GM21447 (cell line): ENCODE measurements at regions not wholly inside any gene's neighbourhood (a gene's known extent, or its start where the extent isn't known, plus 50 kb on each side); places are given as distances from the start of the nearest gene placed in this dataset.

Experiments used
- ATAC-seq: cut with Tn5 transposase; IDR thresholded peaks from one replicate; pipeline ENCODE4 v1.9.1; 2021; ENCODE audit not compliant: unreplicated experiment

DNA sequence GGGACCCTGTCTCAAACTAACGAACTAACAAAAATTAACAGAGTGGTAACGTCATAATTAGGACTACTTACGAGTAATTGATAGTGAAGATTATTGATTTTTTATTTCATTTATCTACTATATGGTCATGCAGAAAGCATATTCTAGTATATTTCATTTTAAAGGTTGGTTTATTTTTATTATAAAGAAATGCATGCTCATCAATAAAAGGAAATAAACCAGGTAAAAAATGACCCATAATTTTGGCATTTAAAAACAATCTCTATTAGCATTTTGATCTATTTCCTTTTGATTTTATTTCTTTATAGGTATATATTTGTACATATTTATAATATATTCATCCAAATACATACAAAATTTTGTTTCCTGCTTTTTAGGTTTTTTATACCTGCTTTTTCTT is 401.4 kb upstream of the ID4 start:
- ATAC-seq: no peak

DNA sequence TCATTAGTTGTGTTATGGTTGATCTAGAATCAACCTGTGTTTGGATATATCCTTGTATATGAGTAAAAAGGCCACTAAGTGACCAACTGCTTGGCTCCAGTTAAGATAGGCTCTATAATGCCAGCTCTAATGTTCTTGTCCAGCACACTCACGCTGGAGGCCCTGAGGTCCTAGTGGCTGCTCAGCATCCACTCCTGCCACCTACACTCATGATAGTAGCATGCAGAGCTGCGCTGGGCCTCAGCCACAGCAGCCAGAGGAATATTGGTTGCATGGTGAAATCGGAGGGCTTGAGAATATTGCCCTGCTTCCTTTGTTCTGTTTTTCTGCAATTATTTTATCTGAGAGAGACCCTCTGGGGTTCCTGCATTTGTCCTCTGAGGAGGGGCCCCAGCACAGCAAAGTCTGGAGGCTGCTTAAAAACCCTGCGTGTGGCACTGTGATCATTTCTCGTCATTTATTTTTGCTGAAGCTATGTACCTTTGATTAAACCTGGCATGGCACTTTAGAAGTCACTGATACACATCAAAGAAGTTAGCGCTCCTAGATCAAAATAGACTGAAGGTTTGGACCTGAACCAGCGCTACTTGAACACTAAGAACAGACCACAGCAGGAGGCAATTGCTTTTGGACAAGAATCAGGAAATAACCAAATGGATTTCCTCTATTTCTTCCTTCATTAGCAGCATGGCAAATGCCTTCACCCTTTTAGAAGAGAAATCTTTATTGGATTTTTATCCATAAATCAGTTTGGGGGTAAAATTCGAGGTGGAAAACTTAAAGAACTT is 398.4 kb upstream of the ID4 start:
- ATAC-seq: no peak

DNA sequence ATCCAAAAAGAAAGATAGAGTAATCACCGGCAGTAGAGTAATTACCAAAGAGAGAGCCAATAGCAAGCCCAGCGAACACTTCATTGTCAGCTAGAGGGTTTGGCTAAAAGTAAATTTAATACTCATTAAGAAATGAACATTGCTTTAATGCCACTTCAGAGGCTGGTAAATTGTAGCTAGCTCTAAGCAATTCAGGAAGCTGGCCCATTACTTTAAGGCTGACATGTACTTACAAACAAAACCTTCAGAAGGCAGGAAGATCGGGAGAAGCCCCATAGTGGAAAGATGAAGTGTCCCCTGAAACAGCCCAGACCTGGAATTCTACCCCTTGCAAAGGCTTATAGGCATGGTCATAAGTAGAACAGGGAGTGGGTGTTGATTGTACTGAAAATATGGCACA is 396.6 kb upstream of the ID4 start:
- ATAC-seq: no peak

DNA sequence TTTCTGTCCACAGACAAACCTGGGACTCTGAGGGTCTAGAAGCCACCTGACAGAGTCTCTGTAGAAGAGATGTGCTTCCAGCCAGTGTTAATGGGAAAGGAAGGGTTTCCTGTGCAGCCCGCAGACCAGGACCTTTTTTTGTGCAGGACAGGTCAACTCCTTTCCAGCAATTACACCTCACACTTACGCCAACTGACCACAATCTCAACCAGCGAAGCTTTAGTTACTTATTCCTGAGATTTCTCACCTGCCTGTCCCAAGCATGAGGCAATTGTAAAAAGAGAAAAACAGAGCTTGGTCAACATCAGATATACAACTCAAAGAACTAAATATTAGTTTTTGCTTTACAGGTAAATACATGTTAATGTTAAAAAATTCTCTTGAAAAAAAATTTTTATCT is 393.8 kb upstream of the ID4 start:
- ATAC-seq: no peak

DNA sequence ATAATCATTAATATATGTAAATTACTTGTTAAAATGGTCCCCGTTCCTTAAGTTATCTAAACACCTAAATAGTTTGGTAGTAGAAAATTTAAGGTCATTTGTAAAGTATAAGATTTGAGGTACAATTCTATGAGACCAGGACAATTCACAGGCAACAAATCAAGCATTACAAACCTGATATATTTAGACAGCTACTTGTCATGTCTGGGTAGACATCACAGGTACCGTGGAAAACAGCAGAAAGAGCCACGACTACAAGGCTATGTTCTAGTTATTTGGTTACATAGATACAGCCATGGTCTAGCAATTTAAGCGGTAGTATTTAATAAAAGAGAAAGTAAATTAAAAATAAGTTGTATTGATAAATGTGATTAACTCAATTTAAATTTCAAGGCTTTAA is 393.1 kb upstream of the ID4 start:
- no peak for ATAC-seq

DNA sequence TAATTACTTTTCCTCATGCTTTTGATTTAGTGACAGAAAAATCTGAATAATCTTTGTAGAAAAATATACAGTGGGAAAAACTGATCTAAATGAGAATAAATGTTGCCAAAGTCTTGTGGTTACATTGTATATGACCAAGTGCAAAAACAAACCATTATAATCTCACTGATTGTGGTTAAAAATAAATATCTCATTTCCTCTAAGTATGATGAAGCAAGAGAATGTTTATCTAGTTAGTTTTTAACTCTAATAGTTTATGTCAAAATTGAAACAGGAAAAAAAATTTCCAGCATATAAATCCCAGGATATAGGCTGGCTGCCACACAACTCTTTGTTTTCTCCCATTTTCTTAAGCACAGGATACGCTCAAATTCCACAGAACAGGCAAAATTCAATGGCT is 392.7 kb upstream of the ID4 start:
- no peak for ATAC-seq

DNA sequence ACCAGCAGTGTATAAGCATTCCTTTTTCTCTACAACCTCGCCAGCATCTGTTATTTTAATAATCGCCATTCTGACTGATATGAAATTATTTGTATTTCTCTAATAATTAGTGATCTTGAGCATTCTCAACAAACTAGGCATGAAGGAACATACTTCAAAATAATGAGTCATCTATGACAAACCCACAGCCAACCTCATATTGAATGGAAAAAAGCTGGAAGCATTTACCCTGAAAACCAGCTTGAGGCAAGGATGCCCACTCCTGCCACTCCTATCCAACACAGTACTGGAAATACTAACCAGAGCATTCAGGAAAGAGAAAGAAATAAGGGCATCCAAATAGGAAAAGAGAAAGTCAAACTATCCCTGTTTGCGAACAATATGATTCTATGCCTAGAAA is 390.6 kb upstream of the ID4 start:
- no peak for ATAC-seq

DNA sequence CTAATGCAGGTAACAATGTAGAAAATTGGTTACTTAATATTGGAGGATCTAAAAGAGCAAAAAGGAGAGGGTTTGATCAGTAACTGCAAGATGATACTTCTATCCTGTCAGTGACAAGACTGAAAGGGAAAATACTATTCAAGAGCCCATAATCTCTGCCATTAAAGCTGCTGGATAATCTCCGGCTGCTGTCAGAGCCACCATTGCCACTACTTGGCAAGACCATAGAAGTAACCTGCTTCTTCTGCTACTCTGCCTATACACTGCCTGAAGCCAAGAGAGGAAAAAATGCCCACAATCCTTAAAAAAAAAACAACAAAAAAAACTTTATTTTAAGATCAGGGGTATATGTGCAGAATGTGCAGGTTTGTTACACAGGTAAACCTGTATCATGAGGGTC is 386.5 kb upstream of the ID4 start:
- ATAC-seq: no peak

DNA sequence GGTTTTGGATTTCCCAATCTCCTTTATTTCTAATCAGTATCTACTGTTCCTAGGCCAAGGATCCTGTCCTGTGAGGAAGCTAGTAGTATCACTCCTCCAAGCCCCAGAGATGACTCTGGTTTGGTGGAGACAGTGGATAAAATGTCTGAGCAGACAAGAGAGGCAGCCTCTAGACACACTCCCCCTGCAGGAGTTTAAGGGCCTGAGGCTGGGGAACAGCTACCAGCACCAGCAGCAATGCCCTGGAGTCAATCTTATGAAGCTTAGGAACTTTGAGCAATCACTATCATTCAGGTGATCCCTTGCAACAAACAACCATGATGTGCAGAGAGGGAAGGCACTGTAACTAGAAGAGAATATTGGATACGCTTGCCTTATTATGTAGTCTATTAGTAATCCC is 384.7 kb upstream of the ID4 start:
- no peak for ATAC-seq

DNA sequence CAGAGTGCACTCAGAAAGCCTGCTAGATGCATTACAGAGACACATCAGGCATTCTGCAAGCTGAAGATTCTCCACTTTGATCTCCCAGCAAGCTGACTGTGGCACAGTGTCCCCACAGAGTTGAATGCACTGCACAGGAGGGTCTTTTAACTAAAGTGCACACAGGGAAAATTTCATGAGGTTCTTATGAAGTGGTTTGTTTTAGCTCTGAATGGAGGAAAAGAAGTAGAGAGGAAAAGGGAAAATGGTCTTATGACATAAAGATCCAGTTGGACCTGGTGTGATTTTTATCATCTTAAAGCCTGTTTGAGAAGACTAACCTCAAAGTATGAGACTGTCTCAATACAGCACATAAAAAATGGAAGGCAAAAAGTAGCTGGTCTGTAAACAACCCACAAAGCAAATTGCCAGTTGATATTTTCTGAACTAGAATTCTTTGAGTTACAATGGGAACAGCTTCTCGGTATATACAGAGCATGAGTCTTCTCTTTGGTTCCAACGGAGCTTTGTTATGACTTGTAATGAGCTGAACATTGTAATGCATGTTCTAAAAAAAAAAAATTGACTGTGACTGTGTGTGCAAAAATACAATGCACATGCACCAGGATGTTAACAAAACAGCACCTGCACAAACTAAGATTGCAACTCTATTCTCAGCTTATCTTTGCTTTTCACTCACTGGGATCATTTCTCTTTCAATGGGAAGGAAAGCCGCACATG is 383.0 kb upstream of the ID4 start:
- ATAC-seq: no peak

DNA sequence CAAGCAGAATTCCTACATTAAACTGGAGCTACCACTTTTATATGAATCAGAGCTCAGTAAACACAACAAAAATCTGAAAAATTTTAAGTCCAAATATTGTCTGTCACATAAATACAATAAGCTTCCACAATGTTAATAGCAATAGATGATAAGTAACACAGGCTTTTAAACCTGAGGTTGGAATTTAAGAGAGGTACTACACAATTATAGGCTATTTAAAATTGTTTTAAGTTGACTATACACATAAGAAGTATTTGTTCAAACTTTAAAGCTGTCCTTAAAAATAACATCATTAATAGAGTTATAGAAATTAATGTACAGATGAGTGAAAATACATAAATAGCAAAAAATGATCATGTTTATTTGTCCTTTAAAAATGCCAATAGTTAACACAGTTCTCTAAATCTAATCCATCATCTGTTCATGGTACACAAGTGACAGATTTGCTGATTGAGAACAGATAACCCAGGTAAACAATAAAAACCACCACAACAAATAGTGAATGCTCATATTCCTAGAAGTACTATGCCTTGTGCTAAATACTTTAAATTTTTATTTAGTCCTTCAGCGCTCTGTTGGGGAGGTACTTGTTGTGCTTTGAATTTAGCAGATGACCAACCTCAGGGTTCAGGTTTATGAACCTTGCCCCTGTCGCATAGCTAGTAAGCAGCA is 382.3 kb upstream of the ID4 start:
- no peak for ATAC-seq

DNA sequence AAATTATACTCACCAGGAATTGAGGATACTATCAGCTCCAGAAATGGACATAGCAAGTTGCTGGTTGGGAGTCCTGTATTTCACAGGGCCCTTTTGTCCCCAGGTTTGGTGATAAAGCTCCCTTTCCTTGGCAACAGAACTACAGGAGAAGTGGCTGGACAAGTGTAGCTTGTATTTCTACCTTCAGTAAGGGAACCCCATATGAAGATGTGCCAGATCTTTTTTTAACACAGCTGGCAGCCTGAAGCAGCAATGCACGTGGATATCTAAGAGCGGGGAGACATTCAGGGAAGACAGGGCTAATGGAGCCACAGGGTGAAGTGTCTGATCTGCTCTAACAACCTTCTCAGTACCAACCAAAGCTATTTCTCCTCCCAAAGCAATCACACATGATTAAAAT is 373.9 kb upstream of the ID4 start:
- no peak for ATAC-seq

DNA sequence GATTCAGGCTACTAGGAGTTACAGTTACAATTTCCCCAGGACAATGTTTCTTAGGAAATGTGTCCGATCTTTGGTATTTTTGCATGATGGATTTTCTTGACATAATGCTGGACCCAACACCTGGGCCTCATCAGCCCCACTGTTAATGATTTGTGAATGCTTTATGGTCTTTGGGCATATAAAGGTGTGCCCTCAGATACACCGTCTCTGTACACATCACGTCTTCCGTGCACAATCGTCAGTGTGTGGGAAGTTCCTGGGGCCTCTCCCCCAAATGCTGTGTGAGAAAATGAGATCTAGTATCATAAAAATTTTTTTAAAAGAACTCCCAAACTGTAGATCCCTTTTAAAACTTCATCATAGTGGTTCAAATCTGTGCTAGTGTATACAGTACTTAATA is 373.2 kb upstream of the ID4 start:
- ATAC-seq: no peak

DNA sequence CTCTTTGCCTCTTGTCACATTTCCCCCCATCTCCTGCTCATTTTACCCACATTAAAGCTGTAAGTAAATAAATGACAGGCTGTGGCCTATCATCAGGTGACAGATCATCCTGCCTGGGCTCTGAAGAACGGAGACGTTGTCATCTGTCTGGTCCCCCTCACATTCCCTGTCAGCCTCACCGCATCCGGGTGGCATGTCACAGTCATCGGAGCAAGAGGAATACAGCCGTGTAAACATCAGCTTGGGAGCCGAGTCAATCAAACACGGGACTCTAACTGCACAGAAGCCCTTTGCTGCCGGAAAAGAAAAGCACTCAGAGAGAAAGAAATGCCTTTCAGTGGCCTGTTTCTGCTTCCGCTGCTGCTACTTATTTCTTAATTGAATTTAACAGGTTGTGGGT is 371.9 kb upstream of the ID4 start:
- ATAC-seq: no peak

DNA sequence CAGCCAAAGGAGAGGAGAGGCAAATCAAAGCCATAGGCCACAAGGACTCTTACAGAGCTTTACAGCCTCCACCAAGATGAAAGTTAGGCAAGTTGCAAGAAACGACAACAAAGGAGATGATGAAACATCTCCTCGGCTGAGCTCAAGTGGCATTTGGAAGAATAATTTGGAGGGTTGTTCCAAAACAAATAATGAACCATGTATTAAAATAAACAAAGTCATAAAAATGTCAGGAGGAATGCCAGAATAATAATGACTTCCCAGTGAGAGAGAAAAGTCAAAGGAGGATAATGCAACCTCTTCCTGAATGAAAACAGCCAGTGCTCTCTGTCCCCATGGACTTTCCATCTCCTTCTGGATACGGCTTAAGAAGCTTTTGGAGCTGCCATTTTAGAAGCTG is 371.4 kb upstream of the ID4 start:
- ATAC-seq: no peak

DNA sequence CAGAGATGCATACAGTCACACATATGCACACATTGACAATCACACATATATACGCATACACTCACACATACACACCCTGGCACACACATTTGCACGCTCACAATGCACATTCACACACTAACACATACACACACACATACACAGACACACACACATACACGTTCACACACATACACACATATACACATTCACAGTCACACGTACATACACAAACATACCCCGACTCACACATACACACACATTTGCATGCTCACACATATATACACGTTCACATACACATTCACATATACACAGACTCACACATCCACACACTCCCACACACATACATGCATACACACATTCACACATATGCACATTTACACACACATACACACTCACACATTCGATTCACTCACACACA is 366.8 kb upstream of the ID4 start:
- ATAC-seq: no peak

DNA sequence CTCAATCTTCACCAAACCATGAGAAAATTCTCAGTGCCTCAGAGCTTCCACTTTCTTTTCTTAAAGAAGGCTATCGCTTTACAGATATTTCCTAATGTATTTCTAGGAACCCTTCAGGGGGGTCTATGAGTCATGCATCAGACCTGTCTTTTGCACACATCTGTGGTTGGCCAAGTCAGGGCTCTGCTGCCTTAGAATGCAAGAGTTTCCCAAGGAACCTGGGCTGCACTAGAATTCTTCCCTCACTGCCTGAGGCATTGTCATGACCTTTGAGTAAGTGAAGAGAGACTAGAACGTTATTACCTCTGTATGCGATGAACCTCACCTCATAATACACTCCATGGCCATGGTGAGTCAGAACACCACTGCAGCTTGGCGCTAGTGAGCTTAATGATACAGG is 365.0 kb upstream of the ID4 start:
- ATAC-seq: no peak

DNA sequence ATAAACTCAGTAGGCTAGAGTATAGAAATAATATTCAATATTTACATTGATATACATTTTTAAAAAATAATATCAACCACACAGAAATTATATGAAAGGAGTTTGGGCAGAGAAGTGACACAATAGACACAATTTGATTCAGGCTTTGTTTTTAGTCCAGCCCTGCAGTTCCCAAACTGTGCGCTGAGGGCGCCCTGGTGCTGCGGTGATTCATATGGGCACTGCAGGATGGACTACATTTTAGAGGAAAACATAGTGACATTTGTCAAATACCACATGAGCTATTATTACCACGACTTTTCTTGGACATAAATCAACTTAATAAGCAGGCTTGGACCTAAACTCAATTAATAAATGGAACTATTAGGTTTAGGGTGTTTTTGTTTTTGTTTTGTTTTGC is 364.3 kb upstream of the ID4 start:
- ATAC-seq: no peak

DNA sequence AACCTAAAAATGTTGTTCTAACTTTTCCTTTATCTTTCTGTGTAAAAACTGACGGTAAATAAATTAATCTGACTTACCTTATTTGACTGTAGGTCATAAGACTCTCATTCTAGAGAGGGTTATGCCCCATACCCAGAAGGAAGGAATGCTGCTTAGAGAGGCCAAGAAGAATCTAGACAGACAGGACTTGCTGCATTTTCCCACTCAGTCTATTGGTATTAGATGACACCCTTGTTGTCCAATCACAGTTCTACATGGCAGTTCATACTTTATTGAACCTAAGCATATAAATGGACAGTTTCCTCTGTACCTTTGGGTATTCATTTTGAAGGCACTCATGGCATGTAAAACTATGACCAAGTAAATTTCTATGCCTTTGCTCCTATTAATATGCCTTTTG is 359.6 kb upstream of the ID4 start:
- no peak for ATAC-seq

DNA sequence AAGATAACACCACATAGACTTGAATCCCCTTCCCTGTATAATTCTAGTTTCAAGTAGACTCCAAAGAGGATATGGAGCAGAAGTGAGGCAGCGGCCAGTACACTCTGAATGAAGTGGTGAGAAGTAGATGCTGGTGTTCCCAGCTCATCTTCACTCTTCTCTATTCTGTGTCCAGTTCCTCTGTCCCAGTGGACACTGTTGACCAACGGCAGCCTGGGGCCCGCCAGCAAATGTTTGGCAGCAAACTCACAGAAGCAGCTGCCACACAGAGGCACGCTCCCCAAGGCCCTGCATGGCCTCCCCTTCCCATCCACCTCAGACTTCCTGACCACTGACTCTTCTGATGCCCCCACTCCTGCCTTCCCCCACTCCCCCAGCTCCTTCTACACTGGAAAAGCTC is 358.9 kb upstream of the ID4 start:
- no peak for ATAC-seq

DNA sequence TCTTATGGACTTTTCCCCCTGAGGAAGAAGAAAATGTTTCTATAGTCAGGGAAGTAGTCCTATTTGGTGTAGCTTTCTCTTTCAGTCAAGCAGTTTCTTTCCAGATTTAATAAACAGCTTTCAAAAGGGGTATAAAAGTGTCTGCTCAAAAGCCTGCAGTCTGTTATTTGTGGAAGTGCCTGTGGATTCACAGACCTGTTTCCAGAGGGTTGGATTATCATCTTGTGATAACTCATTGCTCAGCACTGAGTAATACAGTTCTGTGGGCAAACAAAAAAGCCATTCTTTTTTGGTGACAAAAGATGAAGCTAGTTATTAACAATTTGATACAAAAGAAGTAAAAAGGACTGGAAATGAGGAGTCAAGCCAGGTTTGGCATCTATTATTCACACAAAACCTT is 358.2 kb upstream of the ID4 start:
- ATAC-seq: no peak

DNA sequence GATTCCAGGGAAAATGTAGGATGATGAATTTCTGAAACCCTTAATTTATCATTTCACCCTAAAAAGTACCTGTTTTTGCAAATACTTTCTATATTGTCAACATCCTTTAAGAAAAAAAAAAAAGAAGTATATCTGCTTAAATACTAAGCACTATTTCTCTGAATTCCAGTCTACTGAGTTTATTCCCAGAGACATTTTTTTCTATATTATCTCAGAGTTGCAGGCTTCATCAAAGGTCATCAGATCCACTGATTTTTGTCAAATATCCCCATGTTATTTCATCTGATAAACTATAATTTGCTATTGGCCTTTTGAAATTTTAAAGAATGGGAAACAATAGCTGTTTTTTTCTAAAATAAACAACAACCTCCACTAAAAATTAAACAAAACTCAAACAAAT is 357.6 kb upstream of the ID4 start:
- no peak for ATAC-seq
